Colonic mucosa (tissue), 4 donors: ENCODE measurements at regions not wholly inside any gene's neighbourhood (a gene's known extent, or its start where the extent isn't known, plus 50 kb on each side); places are given as distances from the start of the nearest gene placed in this dataset.

Source experiments
- DNase-seq: peaks from one replicate; pipeline ENCODE4 v3.0.0-alpha.2; 2020
- H3K27ac ChIP-seq: fragments of 200-600 bp; one replicate; pipeline ENCODE4 v1.8.0; 2021
- H3K27me3 ChIP-seq: fragments of 200-600 bp; one replicate; pipeline ENCODE4 v1.8.0; 2021
- H3K36me3 ChIP-seq: fragments of 200-600 bp; one replicate; pipeline ENCODE4 v1.8.0; 2021
- H3K4me1 ChIP-seq: fragments of 200-600 bp; one replicate; pipeline ENCODE4 v1.8.0; 2021; ENCODE audit warnings: mild to moderate bottlenecking
- H3K4me3 ChIP-seq: fragments of 200-600 bp; one replicate; pipeline ENCODE4 v1.8.0; 2021
- H3K9ac ChIP-seq, 2 donors: one replicate each; pipeline ENCODE4 v1.7.0; 2013; ENCODE audit warnings: control low read depth in 2 of 2, low read depth in 2 of 2, low read length in 2 of 2
- H3K9me3 ChIP-seq: fragments of 200-600 bp; one replicate; pipeline ENCODE4 v1.8.0; 2021
- intact Hi-C: fragments of 100-400 bp; cut with DNase I; formaldehyde crosslinking; loops from one replicate; pipeline ENCODE4 v1.14.1; 2022
- TF ChIP-seq, protein P1 (sequence below): fragments of 200-600 bp; IDR thresholded peaks from one replicate; pipeline ENCODE4 v1.8.0; 2022; ENCODE audit warnings: antibody characterized with exemption, mild to moderate bottlenecking
- donor health status: healthy.
- donor health status: DM: no; HTN: no; CAD: no.
- donor health status: DM: no; HTN: no; CAD: no.

DNA sequence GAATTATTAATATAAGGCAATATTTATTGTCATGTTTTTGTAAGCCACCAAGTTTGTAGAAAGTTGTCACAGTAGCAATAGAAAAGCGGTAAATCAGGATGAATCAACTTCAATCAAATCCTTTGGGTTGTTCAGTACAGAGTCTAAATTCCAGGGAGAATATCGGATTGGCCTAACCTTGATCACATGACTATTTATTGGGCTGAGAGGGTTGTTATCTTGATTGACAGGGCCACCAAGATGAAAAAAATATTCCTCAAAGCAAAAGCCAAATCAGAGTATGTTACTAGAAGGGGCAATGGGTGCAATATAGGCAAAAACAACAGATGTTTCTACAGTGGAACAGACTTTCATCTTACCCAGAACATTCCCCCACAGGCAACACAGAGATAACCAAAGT, 270.0 kb downstream of the METTL4 start:
- TF ChIP-seq, protein P1, sequence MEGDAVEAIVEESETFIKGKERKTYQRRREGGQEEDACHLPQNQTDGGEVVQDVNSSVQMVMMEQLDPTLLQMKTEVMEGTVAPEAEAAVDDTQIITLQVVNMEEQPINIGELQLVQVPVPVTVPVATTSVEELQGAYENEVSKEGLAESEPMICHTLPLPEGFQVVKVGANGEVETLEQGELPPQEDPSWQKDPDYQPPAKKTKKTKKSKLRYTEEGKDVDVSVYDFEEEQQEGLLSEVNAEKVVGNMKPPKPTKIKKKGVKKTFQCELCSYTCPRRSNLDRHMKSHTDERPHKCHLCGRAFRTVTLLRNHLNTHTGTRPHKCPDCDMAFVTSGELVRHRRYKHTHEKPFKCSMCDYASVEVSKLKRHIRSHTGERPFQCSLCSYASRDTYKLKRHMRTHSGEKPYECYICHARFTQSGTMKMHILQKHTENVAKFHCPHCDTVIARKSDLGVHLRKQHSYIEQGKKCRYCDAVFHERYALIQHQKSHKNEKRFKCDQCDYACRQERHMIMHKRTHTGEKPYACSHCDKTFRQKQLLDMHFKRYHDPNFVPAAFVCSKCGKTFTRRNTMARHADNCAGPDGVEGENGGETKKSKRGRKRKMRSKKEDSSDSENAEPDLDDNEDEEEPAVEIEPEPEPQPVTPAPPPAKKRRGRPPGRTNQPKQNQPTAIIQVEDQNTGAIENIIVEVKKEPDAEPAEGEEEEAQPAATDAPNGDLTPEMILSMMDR: no peak
- intact Hi-C loops: no loop called here
- no peak overlapping the region for H3K27ac ChIP-seq
- DNase-seq: no peak
- no peak overlapping the region for H3K4me3 ChIP-seq
- no peak overlapping the region for H3K9ac ChIP-seq
- H3K9me3 ChIP-seq: no peaks in the 10 kb centered on the region
- no peaks in the 10 kb centered on the region for H3K27me3 ChIP-seq
- H3K36me3 ChIP-seq: no peaks in the 10 kb centered on the region
- H3K4me1 ChIP-seq: no peaks in the 10 kb centered on the region

DNA sequence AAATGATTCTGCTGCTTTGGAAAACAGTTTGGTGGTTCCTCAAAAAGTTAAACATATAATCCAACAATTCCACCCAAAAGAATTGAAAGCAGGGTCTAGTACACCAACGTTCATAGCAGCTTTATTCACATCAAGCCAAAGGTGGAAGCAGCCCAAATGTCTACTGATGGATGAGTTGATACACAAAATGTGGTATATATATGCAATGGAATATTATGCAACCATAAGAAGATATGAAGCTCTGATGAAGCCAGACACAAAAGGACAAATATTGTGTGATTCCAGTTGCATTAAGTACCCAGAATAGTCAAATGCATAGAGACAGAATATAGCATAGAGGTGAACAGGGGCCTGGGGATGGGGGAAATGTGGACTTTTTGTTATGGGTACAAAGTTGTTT, 269.3 kb downstream of the METTL4 start:
- Histone ChIP-seq H3K36me3 (no peaks in the 10 kb centered on the region), H3K9ac (no peak overlapping the region), H3K9me3 (no peaks in the 10 kb centered on the region), H3K27ac (no peak overlapping the region), H3K27me3 (no peaks in the 10 kb centered on the region), H3K4me1 (no peaks in the 10 kb centered on the region), H3K4me3 (no peak overlapping the region)
- DNase-seq: no peak
- intact Hi-C loops: no loop called here
- TF ChIP-seq, protein P1: no peak

DNA sequence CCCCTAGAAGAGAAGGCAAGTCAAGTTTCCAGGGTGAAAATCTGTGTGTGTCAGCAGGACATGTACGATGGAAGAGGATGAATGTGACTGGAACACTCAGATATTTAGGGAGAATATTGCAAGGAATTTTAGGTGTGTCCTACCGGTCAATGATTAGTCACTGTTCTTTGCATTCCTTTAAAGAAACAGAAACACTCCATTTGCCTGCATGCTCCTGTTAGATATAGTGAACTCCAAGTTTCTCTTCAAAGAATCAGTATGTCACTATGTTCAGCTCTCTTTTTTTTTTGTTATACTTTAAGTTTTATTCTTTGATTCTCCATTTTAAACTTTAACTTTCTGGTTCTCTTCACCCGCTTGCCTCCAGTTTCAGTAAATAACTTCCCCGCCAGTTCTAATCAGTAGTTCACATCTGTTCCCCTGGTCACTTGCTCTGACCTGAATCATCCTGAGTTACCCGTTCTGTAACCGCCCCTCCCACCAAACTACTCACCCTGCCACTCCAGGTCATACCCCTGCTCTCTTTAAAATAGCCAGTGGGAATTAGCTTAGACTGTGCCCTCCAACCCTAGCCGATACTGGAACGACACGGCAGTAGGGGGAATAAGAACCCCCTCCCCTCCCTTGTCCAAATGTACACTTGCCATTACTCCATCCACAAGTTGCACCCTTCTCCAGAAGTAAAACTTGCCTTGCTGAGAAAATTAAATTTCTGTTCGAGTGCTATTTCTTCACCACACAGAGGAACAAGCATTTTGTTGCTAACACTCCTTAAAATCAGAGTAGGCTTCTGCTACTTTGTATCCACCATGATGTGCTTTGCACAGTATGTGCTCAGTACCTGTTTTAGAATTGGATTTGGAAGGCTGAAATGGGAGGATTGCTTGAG, 268.4 kb downstream of the METTL4 start:
- H3K9me3 ChIP-seq: no peaks in the 10 kb centered on the region
- H3K4me1 ChIP-seq: no peaks in the 10 kb centered on the region
- TF ChIP-seq, protein P1: no peak
- H3K36me3 ChIP-seq: no peaks in the 10 kb centered on the region
- H3K27ac ChIP-seq: no peak overlapping the region
- H3K27me3 ChIP-seq: no peaks in the 10 kb centered on the region
- DNase-seq: no peak
- no peak overlapping the region for H3K9ac ChIP-seq
- no peak overlapping the region for H3K4me3 ChIP-seq
- intact Hi-C loops: no loop called here

DNA sequence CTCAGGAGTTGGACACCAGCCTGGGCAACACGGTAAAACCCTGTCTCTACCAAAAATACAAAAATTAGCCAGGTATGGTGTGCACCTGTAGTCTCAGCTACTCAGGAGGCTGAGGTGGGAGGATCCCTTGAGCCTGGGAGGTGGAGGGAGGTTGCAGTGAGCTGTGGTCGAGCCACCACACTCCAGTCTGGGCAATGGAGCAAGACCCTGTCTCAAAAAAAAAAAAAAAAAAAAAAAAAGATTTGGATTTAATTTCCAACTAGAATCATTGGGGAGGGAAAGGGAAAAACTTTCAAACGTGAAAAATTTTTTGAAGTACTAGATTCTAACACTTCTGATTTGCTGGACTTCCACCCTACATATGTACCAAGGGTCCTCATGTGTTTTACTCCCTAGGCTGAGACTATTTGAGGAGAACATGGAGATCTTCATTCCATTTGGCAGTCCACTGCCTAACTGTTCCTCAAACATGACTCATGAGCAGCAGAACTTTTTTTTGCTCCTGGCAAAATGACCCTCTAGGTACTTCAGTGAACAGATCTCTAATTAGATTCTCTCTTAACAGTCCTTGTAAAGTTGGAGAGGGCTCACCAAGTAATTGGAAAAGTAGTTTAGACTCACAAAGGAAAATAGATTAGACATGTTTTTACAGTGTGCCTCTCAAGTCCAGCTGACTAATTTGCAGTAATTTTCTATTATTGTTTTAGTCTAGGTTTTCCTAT, 267.6 kb downstream of the METTL4 start:
- intact Hi-C loops: no loop called here

DNA sequence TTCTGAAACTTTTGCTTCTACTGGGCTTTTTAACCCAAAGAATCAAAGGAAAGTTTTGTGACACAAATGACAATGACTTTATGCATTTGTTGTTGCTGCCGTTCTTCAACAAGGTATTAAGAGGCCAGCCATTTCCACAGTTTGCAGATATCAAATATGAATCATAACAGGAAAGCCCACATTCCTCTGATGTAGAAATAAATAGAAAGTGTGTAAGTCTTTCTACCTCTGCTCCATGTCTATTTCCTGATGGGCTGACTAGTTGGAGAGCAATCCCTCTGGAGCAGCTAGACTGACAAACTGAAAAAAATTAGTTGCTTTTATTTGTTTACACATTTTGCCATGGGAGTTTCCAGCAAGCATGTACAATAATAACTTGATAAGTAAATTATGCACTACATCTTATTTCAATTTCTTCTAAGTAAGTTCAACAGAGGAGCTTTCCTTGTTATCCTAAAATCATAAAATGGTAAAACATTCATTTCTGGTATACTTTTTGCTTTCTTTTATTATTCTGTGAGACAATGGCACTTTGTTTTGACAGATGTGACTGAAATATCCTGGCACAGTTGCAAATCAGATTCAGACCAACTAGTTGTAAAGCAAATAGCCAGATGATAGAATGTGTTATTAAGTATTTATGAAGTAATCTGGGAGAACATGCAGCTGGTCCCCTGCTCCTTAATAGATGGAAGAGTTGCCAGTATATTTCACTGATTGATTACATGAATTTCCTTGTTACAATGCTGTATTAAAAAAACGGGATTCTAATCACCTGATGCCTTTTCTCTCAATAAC, 266.7 kb downstream of the METTL4 start:
- Histone ChIP-seq H3K9ac (no peak overlapping the region), H3K4me3 (no peak overlapping the region), H3K36me3 (no peaks in the 10 kb centered on the region), H3K27ac (no peak overlapping the region), H3K27me3 (no peaks in the 10 kb centered on the region), H3K4me1 (no peaks in the 10 kb centered on the region), H3K9me3 (no peaks in the 10 kb centered on the region)
- intact Hi-C loops: no loop called here
- TF ChIP-seq, protein P1: no peak
- DNase-seq: no peak

More for the DNA sequence above, 267.6 kb downstream of the METTL4 start:
- Histone ChIP-seq H3K9ac (no peak overlapping the region), H3K27ac (no peak overlapping the region), H3K36me3 (no peaks in the 10 kb centered on the region), H3K4me1 (no peaks in the 10 kb centered on the region), H3K27me3 (no peaks in the 10 kb centered on the region), H3K4me3 (no peak overlapping the region), H3K9me3 (no peaks in the 10 kb centered on the region)
- TF ChIP-seq, protein P1: no peak
- DNase-seq: no peak
